SK-N-MC (cell line): ENCODE measurements at regions not wholly inside any gene's neighbourhood (a gene's known extent, or its start where the extent isn't known, plus 50 kb on each side); places are given as distances from the start of the nearest gene placed in this dataset.

ENCODE experiments used
- EZH2 ChIP-seq: fragments of 200-600 bp; sonication (generic); IDR thresholded peaks from one replicate; pipeline ENCODE4 v1.6.1; 2017; ENCODE audit warnings: antibody characterized with exemption
- POLR2AphosphoS5 ChIP-seq: IDR thresholded peaks from 2 replicates; pipeline ENCODE4 v1.6.1; 2012; ENCODE audit warnings: mild to moderate bottlenecking, low read depth, low read length, borderline replicate concordance

DNA sequence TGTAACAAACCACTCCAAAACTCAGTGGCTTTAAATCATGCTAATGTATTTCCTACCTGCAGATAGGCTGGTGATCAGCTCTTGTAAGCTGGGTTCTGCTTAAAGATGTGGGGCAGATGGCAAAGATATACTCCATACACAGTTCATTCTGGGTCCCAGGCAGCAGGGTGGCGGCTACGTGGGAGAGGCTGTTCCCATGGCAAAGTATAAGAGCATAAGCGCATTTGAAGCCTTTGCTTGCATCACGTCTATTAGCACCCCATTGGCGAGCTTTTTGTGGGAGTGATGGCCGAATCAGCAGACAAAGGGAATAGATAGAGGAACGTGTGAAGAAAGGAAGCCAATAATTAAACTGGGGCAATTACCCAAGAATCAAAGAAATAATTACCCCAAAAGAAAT, 523.1 kb downstream of the SPATA31D1 start:
- TF ChIP-seq EZH2: no peak
- no peak for TF ChIP-seq POLR2AphosphoS5
